Type B pancreatic cell (in vitro differentiated cells): ENCODE measurements at regions not wholly inside any gene's neighbourhood (a gene's known extent, or its start where the extent isn't known, plus 50 kb on each side); places are given as distances from the start of the nearest gene placed in this dataset.

Experiments used
- DNase-seq: peaks from one replicate; pipeline ENCODE4 v3.0.0; 2021; ENCODE audit warnings: mixed read lengths; ENCODE audit not compliant: unreplicated experiment; ENCODE audit errors: extremely low spot score
- H3K27ac Mint-ChIP-seq: 2 replicates; pipeline ENCODE4 v1.8.0; 2021; ENCODE audit warnings: mild to moderate bottlenecking, mixed read lengths
- H3K27me3 Mint-ChIP-seq: 2 replicates; pipeline ENCODE4 v1.8.0; 2021; ENCODE audit warnings: mixed read lengths
- H3K36me3 Mint-ChIP-seq: 2 replicates; pipeline ENCODE4 v1.8.0; 2021; ENCODE audit warnings: mixed read lengths
- H3K4me1 Mint-ChIP-seq: one replicate; pipeline ENCODE4 v1.8.0; 2021; ENCODE audit warnings: mixed read lengths; ENCODE audit not compliant: unreplicated experiment
- H3K4me3 Mint-ChIP-seq: 2 replicates; pipeline ENCODE4 v1.8.0; 2021; ENCODE audit warnings: mild to moderate bottlenecking, mixed read lengths
- H3K9me3 Mint-ChIP-seq: 2 replicates; pipeline ENCODE4 v1.8.0; 2021; ENCODE audit warnings: mixed read lengths
- CTCF ChIP-seq: fragments of 200-600 bp; sonication (generic); conservative IDR thresholded peaks from 2 replicates; pipeline ENCODE4 v1.5.0; 2021; ENCODE audit warnings: antibody characterized with exemption, mild to moderate bottlenecking

- Mint-ChIP-seq H3K27me3 (peaks cover 4% of the 10 kb centered on the region), H3K4me1 (no peaks in the 10 kb centered on the region), H3K4me3 (no peak overlapping the region), H3K27ac (no peak overlapping the region), H3K9me3 (peaks cover 5% of the 10 kb centered on the region), H3K36me3 (no peaks in the 10 kb centered on the region)
- no peak for TF ChIP-seq CTCF
- DNase-seq: no peak
Measured at GRCh38 chr4:112947616-112948015, 101.8 kb upstream of the ANK2 start.

GRCh38 chr4:112951362-112952312 is 97.8 kb upstream of the ANK2 start:
- Mint-ChIP-seq H3K4me1 (no peaks in the 10 kb centered on the region), H3K27ac (no peak overlapping the region), H3K4me3 (no peak overlapping the region)

GRCh38 chr4:112952313-112952700 is 97.1 kb upstream of the ANK2 start:
- Mint-ChIP-seq H3K4me1 (no peaks in the 10 kb centered on the region), H3K9me3 (no peaks in the 10 kb centered on the region), H3K4me3 (no peak overlapping the region), H3K36me3 (no peaks in the 10 kb centered on the region), H3K27ac (no peak overlapping the region), H3K27me3 (no peaks in the 10 kb centered on the region)
- DNase-seq: no peak
- no peak for TF ChIP-seq CTCF

More at GRCh38 chr4:112951362-112952312, 97.8 kb upstream of the ANK2 start:
- no peak for DNase-seq
- Mint-ChIP-seq H3K27me3 (no peaks in the 10 kb centered on the region), H3K9me3 (no peaks in the 10 kb centered on the region), H3K36me3 (no peaks in the 10 kb centered on the region)
- peak; percentile 83 for TF ChIP-seq CTCF

- Mint-ChIP-seq H3K27me3 (no peaks in the 10 kb centered on the region), H3K4me1 (no peaks in the 10 kb centered on the region), H3K9me3 (no peaks in the 10 kb centered on the region), H3K27ac (no peak overlapping the region), H3K36me3 (no peaks in the 10 kb centered on the region), H3K4me3 (no peak overlapping the region)
- no peak for TF ChIP-seq CTCF
- no peak for DNase-seq
Measured at GRCh38 chr4:112953262-112953661, 96.2 kb upstream of the ANK2 start.

- Mint-ChIP-seq H3K27me3 (no peaks in the 10 kb centered on the region), H3K36me3 (no peaks in the 10 kb centered on the region), H3K4me3 (no peak overlapping the region), H3K9me3 (no peaks in the 10 kb centered on the region), H3K4me1 (no peaks in the 10 kb centered on the region), H3K27ac (no peak overlapping the region)
- no peak for TF ChIP-seq CTCF
- no peak for DNase-seq
Measured at GRCh38 chr4:112954286-112954685, 95.2 kb upstream of the ANK2 start.
